ENCODE measurements at regions not wholly inside any gene's neighbourhood (a gene's known extent, or its start where the extent isn't known, plus 50 kb on each side); places are given as distances from the start of the nearest gene placed in this dataset.

DNA sequence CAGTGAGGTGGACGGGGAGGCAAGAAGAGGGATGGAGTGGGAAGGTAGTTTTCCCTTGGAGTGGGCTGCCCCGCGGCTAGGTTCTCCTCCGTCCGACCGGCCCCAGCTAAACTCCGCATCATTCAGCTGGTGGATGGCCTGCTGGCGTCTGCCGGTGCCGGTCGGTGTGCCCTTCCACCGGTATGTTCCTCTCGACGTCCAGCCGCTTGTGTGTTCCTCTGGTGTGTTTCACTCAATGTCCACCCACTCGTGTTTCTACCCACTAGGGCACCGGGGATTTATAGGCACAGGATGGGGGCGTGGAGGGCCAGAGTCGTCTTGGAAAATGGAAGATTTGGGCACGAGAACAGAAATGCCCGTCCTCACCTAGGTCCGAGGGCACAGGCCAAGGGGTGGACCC lies 931.7 kb upstream of the B3GALT2 start:
- H3K9ac ChIP-seq (ENCODE audit: low read depth, low read length): no peak overlapping the region
- H3K4me3 ChIP-seq (ENCODE audit: low read length): no peak overlapping the region
- H3K4me2 ChIP-seq (ENCODE audit: low read length): no peak overlapping the region

GRCh38 chr1:194117582-194117981 lies 931.2 kb upstream of the B3GALT2 start:
- H3K9me3 ChIP-seq (replicated peaks; ENCODE audit: low read length): no peaks in the 10 kb centered on the region
- no peak overlapping the region for H3K4me2 ChIP-seq (ENCODE audit: low read length)
- H3K4me1 ChIP-seq (ENCODE audit: control insufficient read depth, insufficient read depth, low read length): no peaks in the 10 kb centered on the region
- no peaks in the 10 kb centered on the region for H3K36me3 ChIP-seq (ENCODE audit: insufficient read depth, low read length)
- no peak overlapping the region for H3K4me3 ChIP-seq (ENCODE audit: low read length)
- H3K27me3 ChIP-seq (ENCODE audit: control insufficient read depth, insufficient read depth, low read length): no peaks in the 10 kb centered on the region
- H3K9ac ChIP-seq (ENCODE audit: low read depth, low read length): no peak overlapping the region

More for the DNA sequence above, 931.7 kb upstream of the B3GALT2 start:
- Histone ChIP-seq H3K27me3 (ENCODE audit: control insufficient read depth, insufficient read depth, low read length) (no peaks in the 10 kb centered on the region), H3K4me1 (ENCODE audit: control insufficient read depth, insufficient read depth, low read length) (no peaks in the 10 kb centered on the region), H3K9me3 (replicated peaks; ENCODE audit: low read length) (no peaks in the 10 kb centered on the region), H3K36me3 (ENCODE audit: insufficient read depth, low read length) (no peaks in the 10 kb centered on the region)

DNA sequence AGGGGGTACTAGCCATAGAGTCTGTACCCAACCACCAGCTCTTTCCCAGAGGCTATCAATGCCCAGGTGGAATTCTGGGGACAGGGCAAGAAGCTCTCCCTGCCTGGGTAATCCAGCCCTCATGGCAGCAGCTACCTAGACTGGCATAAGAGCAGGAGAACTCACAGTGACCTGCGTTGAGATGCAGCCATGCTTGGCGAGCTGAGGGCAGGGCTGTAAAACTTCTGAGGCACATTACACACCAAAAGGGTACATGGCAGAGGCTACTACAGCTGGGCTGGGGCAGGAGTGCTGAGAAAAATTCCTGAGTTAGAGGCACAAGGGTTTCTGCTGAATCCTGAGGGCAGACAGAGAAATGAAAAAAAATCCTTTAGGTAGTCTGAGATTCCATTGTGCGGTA lies 927.9 kb upstream of the B3GALT2 start:
- Histone ChIP-seq H3K9ac (ENCODE audit: low read depth, low read length) (no peak overlapping the region), H3K4me2 (ENCODE audit: low read length) (no peak overlapping the region), H3K9me3 (replicated peaks; ENCODE audit: low read length) (no peaks in the 10 kb centered on the region), H3K4me3 (ENCODE audit: low read length) (no peak overlapping the region), H3K36me3 (ENCODE audit: insufficient read depth, low read length) (no peaks in the 10 kb centered on the region), H3K4me1 (ENCODE audit: control insufficient read depth, insufficient read depth, low read length) (no peaks in the 10 kb centered on the region), H3K27me3 (ENCODE audit: control insufficient read depth, insufficient read depth, low read length) (no peaks in the 10 kb centered on the region)

DNA sequence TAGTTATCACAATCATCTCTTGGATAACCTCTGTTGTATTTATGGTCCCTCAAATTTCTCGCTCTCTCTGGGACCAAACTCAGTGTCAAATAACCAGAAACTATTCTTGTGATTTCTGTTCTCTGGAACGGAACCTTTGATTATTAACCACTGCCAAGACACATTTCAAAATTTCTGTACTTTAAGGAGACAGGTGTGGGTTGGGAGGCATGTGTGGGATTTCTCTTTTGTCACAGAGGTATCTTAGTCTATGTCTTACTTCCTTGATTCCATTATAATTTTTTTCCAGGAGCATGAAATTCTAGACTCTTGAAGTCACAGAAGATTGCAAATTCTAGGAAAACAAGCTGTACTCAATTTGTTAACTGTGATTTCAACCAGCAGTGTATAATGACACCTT lies 919.0 kb upstream of the B3GALT2 start:
- no peak overlapping the region for H3K9ac ChIP-seq (ENCODE audit: low read depth, low read length)
- H3K36me3 ChIP-seq (ENCODE audit: insufficient read depth, low read length): no peaks in the 10 kb centered on the region
- H3K4me3 ChIP-seq (ENCODE audit: low read length): no peak overlapping the region
- no peaks in the 10 kb centered on the region for H3K4me1 ChIP-seq (ENCODE audit: control insufficient read depth, insufficient read depth, low read length)
- H3K9me3 ChIP-seq (replicated peaks; ENCODE audit: low read length): no peaks in the 10 kb centered on the region
- no peak overlapping the region for H3K4me2 ChIP-seq (ENCODE audit: low read length)
- H3K27me3 ChIP-seq (ENCODE audit: control insufficient read depth, insufficient read depth, low read length): no peaks in the 10 kb centered on the region

DNA sequence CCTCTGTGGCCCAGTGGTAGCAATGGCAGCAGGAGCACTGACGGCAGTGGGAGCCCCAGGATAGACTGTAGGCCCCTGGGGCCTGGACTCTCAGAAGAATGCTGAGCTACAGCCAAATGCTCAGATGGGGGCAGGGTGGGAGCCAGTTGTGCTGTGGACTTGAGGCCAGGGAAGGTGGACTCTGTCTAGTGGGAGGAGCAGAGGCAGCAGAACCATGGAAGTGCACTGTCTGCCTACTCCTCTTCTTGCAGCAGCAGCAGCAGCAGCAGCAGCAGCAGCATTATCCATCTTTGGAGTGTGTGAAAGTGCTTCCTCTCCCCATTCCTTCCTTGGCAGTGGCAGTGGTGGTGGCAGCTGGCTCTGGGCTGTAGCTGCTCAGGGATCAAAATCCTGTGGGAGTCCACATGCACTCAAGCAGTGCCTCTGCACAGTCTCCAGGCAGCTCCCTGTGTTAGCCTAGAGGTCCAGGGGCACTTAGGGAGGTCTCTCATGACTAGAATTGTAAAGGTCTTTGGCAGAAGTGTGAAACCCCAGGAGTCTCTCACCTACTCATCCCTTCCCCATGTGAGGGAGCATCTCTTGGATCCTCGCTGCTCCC lies 917.9 kb upstream of the B3GALT2 start:
- Histone ChIP-seq H3K36me3 (ENCODE audit: insufficient read depth, low read length) (no peaks in the 10 kb centered on the region), H3K4me1 (ENCODE audit: control insufficient read depth, insufficient read depth, low read length) (no peaks in the 10 kb centered on the region), H3K9me3 (replicated peaks; ENCODE audit: low read length) (no peaks in the 10 kb centered on the region), H3K27me3 (ENCODE audit: control insufficient read depth, insufficient read depth, low read length) (no peaks in the 10 kb centered on the region), H3K9ac (ENCODE audit: low read depth, low read length) (no peak overlapping the region), H3K4me3 (ENCODE audit: low read length) (no peak overlapping the region), H3K4me2 (ENCODE audit: low read length) (no peak overlapping the region)

DNA sequence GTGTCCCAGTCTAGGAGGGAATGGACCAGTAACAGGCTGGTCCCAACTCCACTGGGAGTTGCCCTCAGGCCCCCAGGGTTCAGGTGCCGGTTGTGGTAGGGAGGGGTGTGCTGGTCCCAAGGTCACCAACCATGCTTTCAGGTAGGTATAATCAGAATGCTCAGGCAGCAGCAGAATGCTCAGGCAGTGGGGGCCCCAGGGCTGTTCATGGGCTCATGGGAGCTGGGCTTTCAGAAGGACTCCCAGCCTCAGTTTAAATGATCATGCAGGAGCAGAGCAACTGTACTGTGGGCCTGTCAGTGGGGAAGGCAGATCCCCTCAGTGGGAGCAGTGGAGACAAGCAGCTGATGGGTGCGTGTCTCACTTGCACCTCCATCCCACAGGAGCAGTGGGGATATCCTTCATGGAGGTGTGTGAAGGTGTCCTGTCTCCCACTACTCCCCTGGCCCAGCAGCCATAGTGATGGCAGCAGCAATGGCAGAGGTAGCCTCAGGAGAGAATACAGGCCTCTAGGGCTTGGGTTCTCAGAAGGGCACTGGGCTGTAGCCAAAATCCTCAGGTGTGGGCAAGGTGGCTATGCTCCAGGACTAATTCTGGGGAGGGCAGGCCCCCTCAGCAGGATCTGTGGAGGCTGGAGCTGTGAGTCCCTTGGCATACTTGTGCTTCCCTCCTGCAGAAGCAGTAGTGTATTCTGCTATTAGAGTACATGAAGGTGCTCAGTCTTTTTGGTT lies 917.3 kb upstream of the B3GALT2 start:
- Histone ChIP-seq H3K4me2 (ENCODE audit: low read length) (no peak overlapping the region), H3K9me3 (replicated peaks; ENCODE audit: low read length) (no peaks in the 10 kb centered on the region), H3K36me3 (ENCODE audit: insufficient read depth, low read length) (no peaks in the 10 kb centered on the region), H3K27me3 (ENCODE audit: control insufficient read depth, insufficient read depth, low read length) (no peaks in the 10 kb centered on the region), H3K9ac (ENCODE audit: low read depth, low read length) (no peak overlapping the region), H3K4me3 (ENCODE audit: low read length) (no peak overlapping the region), H3K4me1 (ENCODE audit: control insufficient read depth, insufficient read depth, low read length) (no peaks in the 10 kb centered on the region)

DNA sequence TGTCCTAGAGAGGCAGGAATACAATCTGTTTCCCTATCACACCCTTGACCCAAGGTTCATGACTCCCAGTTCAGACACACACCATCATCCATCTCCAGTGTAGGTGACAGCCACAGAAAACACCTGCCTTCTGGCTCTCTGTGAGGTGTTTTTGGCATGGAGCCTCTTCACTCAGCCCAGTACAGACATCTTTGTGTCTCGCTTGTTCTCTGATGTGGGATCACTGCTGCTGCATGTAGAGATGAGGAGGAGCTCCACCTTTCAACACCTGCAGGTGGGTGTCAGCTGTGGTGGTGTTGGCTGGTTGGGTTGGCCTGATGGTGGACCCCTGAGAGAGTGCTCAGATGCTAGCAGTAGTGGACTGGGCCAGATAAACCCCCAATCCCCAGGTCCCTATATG lies 916.7 kb upstream of the B3GALT2 start:
- no peaks in the 10 kb centered on the region for H3K9me3 ChIP-seq (replicated peaks; ENCODE audit: low read length)
- no peaks in the 10 kb centered on the region for H3K27me3 ChIP-seq (ENCODE audit: control insufficient read depth, insufficient read depth, low read length)
- H3K4me2 ChIP-seq (ENCODE audit: low read length): no peak overlapping the region
- H3K4me1 ChIP-seq (ENCODE audit: control insufficient read depth, insufficient read depth, low read length): no peaks in the 10 kb centered on the region
- no peak overlapping the region for H3K4me3 ChIP-seq (ENCODE audit: low read length)
- no peaks in the 10 kb centered on the region for H3K36me3 ChIP-seq (ENCODE audit: insufficient read depth, low read length)
- H3K9ac ChIP-seq (ENCODE audit: low read depth, low read length): no peak overlapping the region

- H3K4me3 ChIP-seq (ENCODE audit: low read length): no peak overlapping the region
- H3K9me3 ChIP-seq (replicated peaks; ENCODE audit: low read length): no peaks in the 10 kb centered on the region
- H3K4me1 ChIP-seq (ENCODE audit: control insufficient read depth, insufficient read depth, low read length): no peaks in the 10 kb centered on the region
- H3K36me3 ChIP-seq (ENCODE audit: insufficient read depth, low read length): no peaks in the 10 kb centered on the region
- no peak overlapping the region for H3K9ac ChIP-seq (ENCODE audit: low read depth, low read length)
- no peak overlapping the region for H3K4me2 ChIP-seq (ENCODE audit: low read length)
- no peaks in the 10 kb centered on the region for H3K27me3 ChIP-seq (ENCODE audit: control insufficient read depth, insufficient read depth, low read length)
Measured at GRCh38 chr1:194102607-194103006, 916.2 kb upstream of the B3GALT2 start.

GRCh38 chr1:194084755-194085154 lies 898.3 kb upstream of the B3GALT2 start:
- no peaks in the 10 kb centered on the region for H3K36me3 ChIP-seq (ENCODE audit: insufficient read depth, low read length)
- H3K9me3 ChIP-seq (replicated peaks; ENCODE audit: low read length): no peaks in the 10 kb centered on the region
- H3K9ac ChIP-seq (ENCODE audit: low read depth, low read length): no peak overlapping the region
- H3K4me3 ChIP-seq (ENCODE audit: low read length): no peak overlapping the region
- no peaks in the 10 kb centered on the region for H3K27me3 ChIP-seq (ENCODE audit: control insufficient read depth, insufficient read depth, low read length)
- no peak overlapping the region for H3K4me2 ChIP-seq (ENCODE audit: low read length)
- H3K4me1 ChIP-seq (ENCODE audit: control insufficient read depth, insufficient read depth, low read length): no peaks in the 10 kb centered on the region

DNA sequence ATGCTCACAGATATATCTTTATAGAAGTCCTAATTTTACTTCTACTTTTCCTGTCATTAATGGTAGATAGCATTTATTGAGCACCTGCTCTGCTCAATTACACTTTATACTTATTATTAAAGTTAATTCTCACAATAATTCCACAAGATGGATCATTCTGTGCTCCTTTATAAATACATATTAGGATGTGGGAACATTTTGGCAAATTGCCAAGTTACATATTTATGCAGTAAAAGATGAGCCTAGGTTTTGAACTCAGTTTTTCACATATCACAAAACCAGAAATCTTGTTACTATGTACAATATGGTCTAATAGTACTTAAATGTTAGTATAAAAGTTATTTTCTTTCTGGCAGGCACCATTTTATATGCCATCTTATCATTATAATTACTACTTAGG lies 895.0 kb upstream of the B3GALT2 start:
- no peaks in the 10 kb centered on the region for H3K27me3 ChIP-seq (ENCODE audit: control insufficient read depth, insufficient read depth, low read length)

DNA sequence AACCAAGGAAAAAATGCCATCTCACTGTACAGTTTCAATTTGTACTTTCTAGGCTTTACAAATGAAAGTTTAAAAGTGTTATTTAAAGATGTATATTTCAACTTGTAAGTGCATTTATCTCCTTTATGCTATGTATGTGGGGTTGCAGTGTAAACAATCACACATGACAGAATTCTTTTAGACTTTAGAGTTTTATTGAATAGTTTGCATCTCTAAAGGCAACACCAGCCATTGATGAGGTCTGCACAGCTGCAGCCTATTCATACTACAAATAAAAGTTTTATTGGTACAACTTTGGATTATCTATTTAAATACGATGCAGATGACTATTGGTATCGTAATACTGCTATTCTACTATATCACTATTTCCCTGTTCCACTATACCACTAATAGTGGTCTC lies 894.4 kb upstream of the B3GALT2 start:
- Histone ChIP-seq H3K9ac (ENCODE audit: low read depth, low read length) (no peak overlapping the region), H3K4me2 (ENCODE audit: low read length) (no peak overlapping the region), H3K27me3 (ENCODE audit: control insufficient read depth, insufficient read depth, low read length) (no peaks in the 10 kb centered on the region), H3K4me3 (ENCODE audit: low read length) (no peak overlapping the region), H3K36me3 (ENCODE audit: insufficient read depth, low read length) (no peaks in the 10 kb centered on the region), H3K4me1 (ENCODE audit: control insufficient read depth, insufficient read depth, low read length) (no peaks in the 10 kb centered on the region), H3K9me3 (replicated peaks; ENCODE audit: low read length) (no peaks in the 10 kb centered on the region)

More for the DNA sequence above, 895.0 kb upstream of the B3GALT2 start:
- no peaks in the 10 kb centered on the region for H3K36me3 ChIP-seq (ENCODE audit: insufficient read depth, low read length)
- no peak overlapping the region for H3K4me2 ChIP-seq (ENCODE audit: low read length)
- no peak overlapping the region for H3K4me3 ChIP-seq (ENCODE audit: low read length)
- H3K9me3 ChIP-seq (replicated peaks; ENCODE audit: low read length): no peaks in the 10 kb centered on the region
- no peaks in the 10 kb centered on the region for H3K4me1 ChIP-seq (ENCODE audit: control insufficient read depth, insufficient read depth, low read length)
- no peak overlapping the region for H3K9ac ChIP-seq (ENCODE audit: low read depth, low read length)

GRCh38 chr1:194078765-194079164 lies 892.4 kb upstream of the B3GALT2 start:
- H3K4me2 ChIP-seq (ENCODE audit: low read length): no peak overlapping the region
- H3K9me3 ChIP-seq (replicated peaks; ENCODE audit: low read length): no peaks in the 10 kb centered on the region
- no peak overlapping the region for H3K9ac ChIP-seq (ENCODE audit: low read depth, low read length)
- H3K27me3 ChIP-seq (ENCODE audit: control insufficient read depth, insufficient read depth, low read length): no peaks in the 10 kb centered on the region
- no peaks in the 10 kb centered on the region for H3K36me3 ChIP-seq (ENCODE audit: insufficient read depth, low read length)
- H3K4me3 ChIP-seq (ENCODE audit: low read length): no peak overlapping the region
- H3K4me1 ChIP-seq (ENCODE audit: control insufficient read depth, insufficient read depth, low read length): no peaks in the 10 kb centered on the region

Measured in skeletal muscle satellite cell (primary cell).